GM06990 (cell line): ENCODE measurements at regions not wholly inside any gene's neighbourhood (a gene's known extent, or its start where the extent isn't known, plus 50 kb on each side); places are given as distances from the start of the nearest gene placed in this dataset.

Experiments
- DNase-seq: peaks from one replicate; pipeline ENCODE4 v3.0.0-alpha.2; 2011; ENCODE audit not compliant: insufficient read length; ENCODE audit errors: extremely low read depth
- H3K27me3 ChIP-seq: replicated peaks from 2 replicates; pipeline ENCODE4 v1.6.0; 2011; ENCODE audit warnings: low read length; ENCODE audit not compliant: control insufficient read depth, insufficient read depth
- H3K36me3 ChIP-seq: 2 replicates; pipeline ENCODE4 v1.5.1; 2011; ENCODE audit warnings: low read length; ENCODE audit not compliant: control insufficient read depth, insufficient read depth
- H3K4me3 ChIP-seq: replicated peaks from 2 replicates; pipeline ENCODE4 v1.5.1; 2011; ENCODE audit warnings: low read depth, mild to moderate bottlenecking, control low read depth, low read length
- TF ChIP-seq, protein P1 (sequence below): IDR thresholded peaks from 2 replicates; pipeline ENCODE4 v1.5.1; 2011; ENCODE audit warnings: low read length, control low read depth, mild to moderate bottlenecking, inconsistent platforms; ENCODE audit not compliant: insufficient read depth, poor library complexity, severe bottlenecking

DNA sequence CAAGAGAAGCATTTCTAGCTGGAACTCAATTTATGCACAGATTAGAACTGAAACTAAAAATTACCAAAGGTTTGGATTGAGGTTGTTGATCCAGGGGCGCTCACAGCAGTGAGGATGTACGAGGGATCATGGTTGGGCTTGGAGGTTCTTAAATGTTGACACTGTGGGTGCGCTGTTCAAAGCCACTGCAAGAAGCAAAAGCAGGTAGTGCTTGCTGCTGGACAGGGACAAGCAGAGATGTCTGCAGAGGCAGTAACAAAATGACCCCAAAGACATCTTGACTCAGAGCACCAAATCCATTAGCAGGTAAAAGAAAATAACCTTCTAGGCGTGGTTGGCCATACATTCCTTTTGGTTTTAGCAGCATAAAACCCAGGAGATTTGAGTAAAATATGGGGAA is 468.4 kb downstream of the ZSWIM6 start:
- Histone ChIP-seq H3K27me3 (no peaks in the 10 kb centered on the region; the same call in 1 of the 2 replicates), H3K4me3 (no peak overlapping the region), H3K36me3 (no peaks in the 10 kb centered on the region)
- no peak for DNase-seq
- TF ChIP-seq, protein P1, sequence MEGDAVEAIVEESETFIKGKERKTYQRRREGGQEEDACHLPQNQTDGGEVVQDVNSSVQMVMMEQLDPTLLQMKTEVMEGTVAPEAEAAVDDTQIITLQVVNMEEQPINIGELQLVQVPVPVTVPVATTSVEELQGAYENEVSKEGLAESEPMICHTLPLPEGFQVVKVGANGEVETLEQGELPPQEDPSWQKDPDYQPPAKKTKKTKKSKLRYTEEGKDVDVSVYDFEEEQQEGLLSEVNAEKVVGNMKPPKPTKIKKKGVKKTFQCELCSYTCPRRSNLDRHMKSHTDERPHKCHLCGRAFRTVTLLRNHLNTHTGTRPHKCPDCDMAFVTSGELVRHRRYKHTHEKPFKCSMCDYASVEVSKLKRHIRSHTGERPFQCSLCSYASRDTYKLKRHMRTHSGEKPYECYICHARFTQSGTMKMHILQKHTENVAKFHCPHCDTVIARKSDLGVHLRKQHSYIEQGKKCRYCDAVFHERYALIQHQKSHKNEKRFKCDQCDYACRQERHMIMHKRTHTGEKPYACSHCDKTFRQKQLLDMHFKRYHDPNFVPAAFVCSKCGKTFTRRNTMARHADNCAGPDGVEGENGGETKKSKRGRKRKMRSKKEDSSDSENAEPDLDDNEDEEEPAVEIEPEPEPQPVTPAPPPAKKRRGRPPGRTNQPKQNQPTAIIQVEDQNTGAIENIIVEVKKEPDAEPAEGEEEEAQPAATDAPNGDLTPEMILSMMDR, result no peak

DNA sequence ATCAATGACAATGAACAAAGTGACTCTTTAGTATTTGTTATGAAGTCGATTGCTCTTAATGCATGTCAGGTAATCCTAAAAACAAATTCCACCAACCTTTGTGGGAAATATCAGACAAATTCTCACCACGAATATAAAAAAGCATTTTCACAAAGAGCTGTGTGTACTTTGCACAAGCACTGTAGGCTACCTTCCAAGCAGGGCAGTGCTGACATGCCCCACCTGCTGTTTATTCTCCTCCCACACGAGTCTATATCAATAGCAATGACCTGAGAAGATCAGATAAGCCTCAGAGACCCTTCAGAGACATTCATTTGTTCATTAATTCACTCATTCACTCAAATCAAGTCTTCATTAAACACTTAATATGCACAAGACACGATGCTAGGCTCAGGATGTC is 469.1 kb downstream of the ZSWIM6 start:
- Histone ChIP-seq H3K4me3 (no peak overlapping the region), H3K27me3 (no peaks in the 10 kb centered on the region; the same call in 1 of the 2 replicates), H3K36me3 (no peaks in the 10 kb centered on the region)
- DNase-seq, result no peak
- TF ChIP-seq, protein P1, result no peak

DNA sequence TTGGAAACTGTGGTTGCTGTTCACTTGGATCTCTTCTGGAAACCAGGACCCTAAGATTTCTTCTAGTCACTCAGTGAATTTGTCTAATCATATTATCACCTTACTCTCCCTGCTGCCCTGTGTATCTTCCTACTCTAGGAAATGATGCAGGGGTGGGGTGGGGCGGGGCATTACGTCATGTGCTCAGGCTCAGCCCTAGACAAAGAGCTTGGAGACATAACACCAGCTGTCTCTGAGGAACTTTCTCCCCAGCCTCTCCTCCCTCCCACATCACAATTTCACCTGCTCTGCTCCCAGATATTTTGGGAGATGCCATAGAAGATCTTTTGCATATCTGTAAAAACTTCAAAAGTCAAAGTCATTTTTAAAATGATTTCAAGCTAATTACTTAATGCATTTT is 470.4 kb downstream of the ZSWIM6 start:
- no peaks in the 10 kb centered on the region; the same call in 1 of the 2 replicates for H3K27me3 ChIP-seq
- DNase-seq, result no peak

DNA sequence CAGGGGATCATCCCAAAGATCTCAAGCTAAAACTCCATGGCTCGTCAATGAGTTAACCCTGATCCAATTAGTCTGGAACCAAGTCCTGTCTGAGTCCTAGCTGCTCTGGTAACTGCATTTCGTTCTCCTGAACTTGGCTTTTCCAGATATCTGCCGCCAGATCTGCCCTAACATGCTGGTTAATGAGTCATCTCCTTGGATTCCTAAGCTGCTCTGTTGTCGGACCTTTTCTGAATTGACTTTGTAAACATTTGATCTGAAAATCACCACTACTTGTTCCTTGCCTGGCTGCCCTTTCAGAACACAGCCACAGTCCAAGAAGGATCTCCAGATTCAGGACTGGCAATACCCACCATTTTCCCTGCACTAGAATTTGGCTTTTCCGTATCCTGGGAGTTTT is 473.0 kb downstream of the ZSWIM6 start:
- Histone ChIP-seq H3K4me3 (no peak overlapping the region), H3K27me3 (no peaks in the 10 kb centered on the region; the same call in 1 of the 2 replicates), H3K36me3 (no peaks in the 10 kb centered on the region)
- no peak for DNase-seq
- TF ChIP-seq, protein P1, result no peak

More for the DNA sequence above, 470.4 kb downstream of the ZSWIM6 start:
- TF ChIP-seq, protein P1, result no peak
- Histone ChIP-seq H3K36me3 (no peaks in the 10 kb centered on the region), H3K4me3 (no peak overlapping the region)

DNA sequence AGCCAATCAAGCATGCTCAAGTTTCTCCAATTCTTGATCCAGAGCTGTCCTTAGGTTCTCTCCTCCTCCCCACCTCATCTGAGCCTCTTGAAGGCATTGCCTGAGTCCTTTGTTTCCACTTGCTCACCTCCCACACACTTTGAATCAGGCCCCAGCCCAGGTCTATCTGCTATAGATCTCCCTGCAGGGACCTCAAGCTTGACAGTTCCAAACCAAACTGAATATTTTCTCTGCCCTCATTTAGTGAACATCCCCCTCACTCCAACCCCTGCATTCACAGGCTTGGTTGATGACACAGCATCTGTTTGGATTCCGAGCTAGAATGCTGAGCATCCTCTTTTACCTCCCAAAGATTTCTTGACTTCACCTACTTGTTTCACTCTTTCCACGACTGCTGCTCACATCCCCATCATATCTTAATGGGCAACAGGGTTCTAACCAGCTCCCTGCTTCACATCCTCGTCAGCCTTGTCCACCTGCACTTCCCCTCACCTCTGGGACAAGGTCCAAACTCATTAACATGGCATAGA is 474.5 kb downstream of the ZSWIM6 start:
- no peak for DNase-seq
- Histone ChIP-seq H3K36me3 (no peaks in the 10 kb centered on the region), H3K27me3 (no peaks in the 10 kb centered on the region; the same call in 1 of the 2 replicates), H3K4me3 (no peak overlapping the region)
- TF ChIP-seq, protein P1, result no peak

DNA sequence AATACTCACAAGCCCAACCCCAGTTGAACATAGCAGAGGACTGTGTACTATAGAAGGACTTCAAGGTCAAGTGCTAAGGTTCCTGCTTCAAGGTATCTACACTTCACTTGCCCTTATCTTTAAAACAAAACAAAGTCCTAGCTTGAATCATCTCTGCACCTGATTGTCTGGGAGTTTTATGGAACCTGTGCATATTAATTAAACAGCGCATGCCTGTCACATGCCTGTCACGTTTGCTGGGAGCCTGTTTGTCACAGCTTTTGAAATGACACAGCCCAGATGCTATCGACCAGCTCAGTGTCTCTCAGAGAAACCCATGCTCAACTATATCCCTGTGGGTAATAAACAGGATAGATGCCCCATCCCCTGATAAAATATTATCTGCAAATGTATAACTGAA is 476.0 kb downstream of the ZSWIM6 start:
- Histone ChIP-seq H3K36me3 (no peaks in the 10 kb centered on the region), H3K4me3 (no peak overlapping the region), H3K27me3 (no peaks in the 10 kb centered on the region; the same call in 1 of the 2 replicates)
- no peak for DNase-seq
- TF ChIP-seq, protein P1, result no peak
